Retinal pigment epithelial cell (primary cell): ENCODE measurements at regions not wholly inside any gene's neighbourhood (a gene's known extent, or its start where the extent isn't known, plus 50 kb on each side); places are given as distances from the start of the nearest gene placed in this dataset.

Experiments used
- DNase-seq: peaks from one replicate; pipeline ENCODE4 v3.0.0-alpha.2; 2010; ENCODE audit warnings: low read depth
- H3K4me3 ChIP-seq: 2 replicates; pipeline ENCODE4 v1.5.1; 2011; ENCODE audit warnings: mild to moderate bottlenecking, low read length, control low read depth, moderate library complexity
- CTCF ChIP-seq: conservative IDR thresholded peaks from 2 replicates; pipeline ENCODE4 v1.5.1; 2011; ENCODE audit warnings: low read depth, low read length, control low read depth, inconsistent platforms

- no peak overlapping the region for H3K4me3 ChIP-seq
- no peak for TF ChIP-seq CTCF
- DNase-seq, result no peak
Measured at GRCh38 chr12:76195920-76196319, 111.4 kb upstream of the NAP1L1 start.

GRCh38 chr12:76194724-76195123, 110.2 kb upstream of the NAP1L1 start:
- no peak for DNase-seq
- no peak overlapping the region for H3K4me3 ChIP-seq
- no peak for TF ChIP-seq CTCF

GRCh38 chr12:76193961-76194360, 109.5 kb upstream of the NAP1L1 start:
- no peak overlapping the region for H3K4me3 ChIP-seq
- no peak for TF ChIP-seq CTCF
- no peak for DNase-seq

GRCh38 chr12:76192416-76192815, 107.9 kb upstream of the NAP1L1 start:
- H3K4me3 ChIP-seq, result no peak overlapping the region
- no peak for DNase-seq
- no peak for TF ChIP-seq CTCF

GRCh38 chr12:76190299-76190698, 105.8 kb upstream of the NAP1L1 start:
- TF ChIP-seq CTCF, result no peak
- no peak overlapping the region for H3K4me3 ChIP-seq
- no peak for DNase-seq

- TF ChIP-seq CTCF, result no peak
- no peak overlapping the region for H3K4me3 ChIP-seq
- DNase-seq, result no peak
Measured at GRCh38 chr12:76189851-76190250, 105.4 kb upstream of the NAP1L1 start.

GRCh38 chr12:76187177-76187576, 102.7 kb upstream of the NAP1L1 start:
- DNase-seq, result no peak
- TF ChIP-seq CTCF, result no peak
- no peak overlapping the region for H3K4me3 ChIP-seq
